Esophagus muscularis mucosa (tissue), 4 donors: ENCODE measurements at regions not wholly inside any gene's neighbourhood (a gene's known extent, or its start where the extent isn't known, plus 50 kb on each side); places are given as distances from the start of the nearest gene placed in this dataset.
"Not testable (repeated sequence)": the region's sequence is repeated elsewhere in the genome, so short reads cannot be mapped to it uniquely, and the experiment has no call there.

Experiments
- DNase-seq: peaks from one replicate; pipeline ENCODE4 v3.0.0-alpha.2; 2017; ENCODE audit errors: extremely low spot score
- H3K27ac ChIP-seq, 4 donors: fragments of 200-600 bp; sonication (generic); replicated peaks in 1 of 4; 1 replicate in 3 of 4; 2 replicates in 1 of 4; pipeline ENCODE4 v1.5.1; 2016 to 2019; ENCODE audit warnings: mild to moderate bottlenecking in 1 of 4
- H3K27me3 ChIP-seq, 4 donors: fragments of 200-600 bp; sonication (generic); one replicate each; pipeline versions ENCODE4 v1.5.1 to v1.6.0; 2016 to 2019
- H3K36me3 ChIP-seq, 4 donors: fragments of 200-600 bp; sonication (generic); one replicate each; pipeline ENCODE4 v1.5.1; 2016 to 2019
- H3K4me1 ChIP-seq, 4 donors: fragments of 200-600 bp; sonication (generic); one replicate each; pipeline ENCODE4 v1.5.1; 2016 to 2019
- H3K4me3 ChIP-seq, 4 donors: fragments of 200-600 bp; sonication (generic); 1 replicate in 2 of 4; 2 replicates in 2 of 4; pipeline ENCODE4 v1.5.1; 2016 to 2019; ENCODE audit warnings: mild to moderate bottlenecking in 4 of 4, moderate library complexity in 1 of 4
- H3K9me3 ChIP-seq, 4 donors: fragments of 200-600 bp; sonication (generic); 1 replicate in 3 of 4; 2 replicates in 1 of 4; pipeline ENCODE4 v1.5.1; 2016 to 2019
- EP300 ChIP-seq: sonication (generic); formaldehyde crosslinking; IDR thresholded peaks from one replicate; pipeline ENCODE4 v1.6.1; 2017; ENCODE audit warnings: antibody characterized with exemption
- POLR2A ChIP-seq: fragments of 450-650 bp; IDR thresholded peaks from one replicate; pipeline ENCODE4 v1.6.1; 2017; ENCODE audit warnings: antibody characterized with exemption, moderate library complexity, mild to moderate bottlenecking, low read depth
- POLR2AphosphoS5 ChIP-seq, 2 donors: sonication (generic); formaldehyde crosslinking; IDR thresholded peaks; one replicate each; pipeline ENCODE4 v1.6.1; 2017; ENCODE audit warnings: antibody characterized with exemption in 2 of 2
- WGBS: methylation state at CpG from one replicate; pipeline ENCODE4 v1.1.5; 2018; 5-methylcytosine and 5-hydroxymethylcytosine counted together
- intact Hi-C: fragments of 100-400 bp; cut with DNase I; formaldehyde crosslinking; loops from one replicate; pipeline ENCODE4 v1.15.1; 2023
- TF ChIP-seq, protein P1 (sequence below), 3 experiments: fragments of 200-600 bp in 2 of 3; fragments of 450-650 bp in 1 of 3; sonication (generic) in 2 of 3; IDR thresholded peaks; one replicate each; pipeline ENCODE4 v1.5.1; 2017 to 2019; ENCODE audit warnings: antibody characterized with exemption in 3 of 3, mild to moderate bottlenecking in 2 of 3, moderate library complexity in 1 of 3

DNA sequence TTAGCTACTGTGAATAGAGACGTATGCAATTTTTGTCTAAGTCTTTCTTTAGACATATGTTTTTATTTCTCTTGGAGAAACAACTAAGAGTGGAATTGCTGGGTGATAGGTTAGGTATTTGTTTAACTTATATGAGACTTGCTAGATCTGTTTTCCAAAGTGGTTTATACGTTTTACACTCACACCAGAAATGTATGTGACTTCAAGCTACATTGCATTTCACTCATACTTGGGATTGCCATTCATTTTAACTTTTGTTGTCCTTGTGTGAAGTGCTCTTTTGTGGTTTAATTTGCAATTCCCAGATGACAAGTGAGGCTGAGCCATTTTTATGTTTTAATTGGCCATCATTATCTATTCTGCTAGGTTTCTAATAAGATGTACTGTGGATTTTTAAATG, 817.2 kb downstream of the GLUD2 start:
- H3K4me3 ChIP-seq: no peak overlapping the region
- intact Hi-C loops: no loop called here
- no peaks in the 10 kb centered on the region for H3K27me3 ChIP-seq
- no peaks in the 10 kb centered on the region for H3K4me1 ChIP-seq
- TF ChIP-seq, protein P1, sequence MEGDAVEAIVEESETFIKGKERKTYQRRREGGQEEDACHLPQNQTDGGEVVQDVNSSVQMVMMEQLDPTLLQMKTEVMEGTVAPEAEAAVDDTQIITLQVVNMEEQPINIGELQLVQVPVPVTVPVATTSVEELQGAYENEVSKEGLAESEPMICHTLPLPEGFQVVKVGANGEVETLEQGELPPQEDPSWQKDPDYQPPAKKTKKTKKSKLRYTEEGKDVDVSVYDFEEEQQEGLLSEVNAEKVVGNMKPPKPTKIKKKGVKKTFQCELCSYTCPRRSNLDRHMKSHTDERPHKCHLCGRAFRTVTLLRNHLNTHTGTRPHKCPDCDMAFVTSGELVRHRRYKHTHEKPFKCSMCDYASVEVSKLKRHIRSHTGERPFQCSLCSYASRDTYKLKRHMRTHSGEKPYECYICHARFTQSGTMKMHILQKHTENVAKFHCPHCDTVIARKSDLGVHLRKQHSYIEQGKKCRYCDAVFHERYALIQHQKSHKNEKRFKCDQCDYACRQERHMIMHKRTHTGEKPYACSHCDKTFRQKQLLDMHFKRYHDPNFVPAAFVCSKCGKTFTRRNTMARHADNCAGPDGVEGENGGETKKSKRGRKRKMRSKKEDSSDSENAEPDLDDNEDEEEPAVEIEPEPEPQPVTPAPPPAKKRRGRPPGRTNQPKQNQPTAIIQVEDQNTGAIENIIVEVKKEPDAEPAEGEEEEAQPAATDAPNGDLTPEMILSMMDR (IDR thresholded peaks at IDR 0.05): no peak
- TF ChIP-seq POLR2A: no peak
- no peak for TF ChIP-seq EP300
- TF ChIP-seq POLR2AphosphoS5 (IDR thresholded peaks at IDR 0.05): no peak
- H3K9me3 ChIP-seq: no peaks in the 10 kb centered on the region
- H3K27ac ChIP-seq: no peak overlapping the region
- H3K36me3 ChIP-seq: no peaks in the 10 kb centered on the region
- DNase-seq: no peak
- WGBS: 22% methylated on average over 2 of the region's 2 CpGs

DNA sequence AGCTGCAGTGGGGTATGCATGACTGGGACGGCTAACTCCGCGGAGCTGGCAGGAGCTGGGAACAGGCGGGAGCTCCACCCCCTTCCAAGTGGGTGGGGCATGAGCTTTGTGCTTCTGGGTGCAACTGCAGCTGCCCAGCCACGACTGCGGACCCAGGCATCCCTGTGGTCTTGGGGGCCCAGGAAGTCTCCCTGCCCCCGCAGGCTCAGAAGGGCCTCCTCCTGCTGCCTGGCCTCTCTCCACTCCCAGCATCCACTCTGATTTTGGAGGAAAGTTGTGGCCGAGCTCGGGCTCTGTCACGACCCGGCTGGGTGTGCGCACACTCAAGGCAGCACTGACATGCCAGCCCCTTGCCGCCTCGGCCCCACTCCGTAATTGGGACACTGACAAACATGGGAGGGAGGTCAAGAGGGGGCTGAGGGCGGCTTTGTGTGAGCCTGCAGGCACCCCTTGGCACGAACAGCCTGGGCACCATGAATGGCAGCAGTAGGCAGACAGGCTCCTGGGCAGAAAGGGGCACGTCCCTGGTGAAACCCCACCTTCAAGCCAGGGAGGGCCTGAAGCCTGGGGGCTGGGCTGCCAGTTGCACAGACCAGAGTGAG, 822.6 kb downstream of the GLUD2 start:
- TF ChIP-seq EP300: no peak
- TF ChIP-seq, protein P1 (IDR thresholded peaks at IDR 0.05): no peak
- no peak for TF ChIP-seq POLR2A
- no peak for TF ChIP-seq POLR2AphosphoS5 (IDR thresholded peaks at IDR 0.05)
- WGBS: 76% methylated on average over 16 of the region's 18 CpGs
- no peak overlapping the region for H3K27ac ChIP-seq

DNA sequence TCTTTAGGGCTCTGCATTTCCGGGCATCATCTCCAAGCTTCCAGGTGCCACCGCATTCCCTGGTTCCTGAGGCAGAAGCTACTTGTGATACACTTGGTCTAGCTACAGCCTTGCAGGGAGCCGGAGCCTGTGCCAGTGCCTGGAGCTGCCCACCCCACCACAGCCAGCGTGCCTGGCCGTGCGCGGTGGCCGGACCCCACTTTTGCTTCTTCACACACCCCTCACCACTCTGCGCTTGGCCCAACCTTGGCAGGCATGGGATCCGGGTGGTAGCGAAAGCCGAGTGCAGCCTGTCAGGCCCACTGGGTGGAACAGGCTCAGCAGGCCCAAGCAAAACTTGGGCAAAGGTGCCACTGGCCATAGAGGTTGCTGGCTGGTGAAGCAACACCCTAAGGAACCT, 823.7 kb downstream of the GLUD2 start:
- H3K9me3 ChIP-seq: no peaks in the 10 kb centered on the region
- DNase-seq: no peak

More for the DNA sequence above, 822.6 kb downstream of the GLUD2 start:
- H3K4me1 ChIP-seq: no peaks in the 10 kb centered on the region
- H3K27me3 ChIP-seq: no peaks in the 10 kb centered on the region
- DNase-seq: no peak
- intact Hi-C loops: no loop called here
- H3K9me3 ChIP-seq: no peaks in the 10 kb centered on the region
- H3K36me3 ChIP-seq: no peaks in the 10 kb centered on the region
- H3K4me3 ChIP-seq: no peak overlapping the region

DNA sequence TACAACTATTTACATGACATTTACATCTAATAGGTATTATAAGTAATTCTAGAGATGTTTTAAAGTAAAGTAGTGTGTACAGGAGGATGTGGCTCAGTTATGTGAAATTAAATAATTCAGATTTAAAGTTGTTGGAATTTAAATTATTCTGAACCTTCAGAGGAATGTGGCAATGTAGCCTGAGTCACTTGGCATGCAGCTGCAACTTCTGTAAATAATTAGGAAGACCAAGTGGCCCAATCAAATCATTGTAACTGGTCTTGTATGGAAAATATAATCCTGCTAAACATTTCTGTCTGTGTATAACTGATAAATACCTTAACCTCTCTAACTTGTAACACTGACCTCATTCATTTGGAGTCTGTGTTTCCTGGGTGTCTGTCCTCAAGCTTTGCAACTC, 828.9 kb downstream of the GLUD2 start:
- TF ChIP-seq EP300: no peak
- TF ChIP-seq, protein P1 (IDR thresholded peaks at IDR 0.05): no peak
- TF ChIP-seq POLR2AphosphoS5 (IDR thresholded peaks at IDR 0.05): no peak
- no peak for TF ChIP-seq POLR2A
- Histone ChIP-seq H3K27me3 (no peaks in the 10 kb centered on the region), H3K27ac (no peak overlapping the region), H3K4me1 (no peaks in the 10 kb centered on the region), H3K36me3 (no peaks in the 10 kb centered on the region), H3K9me3 (no peaks in the 10 kb centered on the region), H3K4me3 (no peak overlapping the region)
- intact Hi-C loops: no loop called here
- DNase-seq: no peak

More for the DNA sequence above, 823.7 kb downstream of the GLUD2 start:
- 91% methylated on average over 11 of the region's 12 CpGs for WGBS
- no peaks in the 10 kb centered on the region for H3K36me3 ChIP-seq
- H3K27ac ChIP-seq: no peak overlapping the region
- TF ChIP-seq POLR2AphosphoS5 (IDR thresholded peaks at IDR 0.05) (no peak), POLR2A (no peak), EP300 (no peak)
- TF ChIP-seq, protein P1 (IDR thresholded peaks at IDR 0.05): no peak
- intact Hi-C loops: no loop called here
- H3K27me3 ChIP-seq: no peaks in the 10 kb centered on the region
- no peak overlapping the region for H3K4me3 ChIP-seq
- no peaks in the 10 kb centered on the region for H3K4me1 ChIP-seq

DNA sequence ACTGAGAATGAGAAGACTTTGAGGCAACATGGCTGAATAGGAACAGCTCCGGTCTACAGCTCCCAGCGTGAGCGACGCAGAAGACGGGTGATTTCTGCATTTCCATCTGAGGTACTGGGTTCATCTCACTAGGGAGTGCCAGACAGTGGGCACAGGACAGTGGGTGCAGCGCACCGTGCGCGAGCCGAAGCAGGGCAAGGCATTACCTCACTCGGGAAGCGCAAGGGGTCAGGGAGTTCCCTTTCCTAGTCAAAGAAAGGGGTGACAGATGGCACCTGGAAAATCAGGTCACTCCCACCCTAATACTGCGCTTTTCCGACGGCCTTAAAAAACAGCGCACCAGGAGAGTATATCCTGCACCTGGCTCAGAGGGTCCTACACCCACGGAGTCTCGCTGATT, 829.9 kb downstream of the GLUD2 start:
- DNase-seq, intact Hi-C loops, H3K27ac ChIP-seq, H3K36me3 ChIP-seq, H3K27me3 ChIP-seq, H3K4me1 ChIP-seq, H3K9me3 ChIP-seq, H3K4me3 ChIP-seq: not testable (repeated sequence)
- WGBS: 87% methylated on average over 18 of the region's 18 CpGs
